ENCODE measurements at regions not wholly inside any gene's neighbourhood (a gene's known extent, or its start where the extent isn't known, plus 50 kb on each side); places are given as distances from the start of the nearest gene placed in this dataset.

GRCh38 chr5:57539281-57539701, 56.7 kb upstream of the ACTBL2 start:
- H3K36me3 ChIP-seq: no peaks in the 10 kb centered on the region

GRCh38 chr5:57538341-57538955, 55.8 kb upstream of the ACTBL2 start:
- Histone ChIP-seq H3K27ac (no peak overlapping the region), H3K9me3 (no peaks in the 10 kb centered on the region), H3K4me1 (no peaks in the 10 kb centered on the region), H3K4me3 (no peak overlapping the region), H3K27me3 (no peaks in the 10 kb centered on the region), H3K36me3 (no peaks in the 10 kb centered on the region)
- DNase-seq (ENCODE audit: low spot score): no peak
- TF ChIP-seq CTCF (IDR thresholded peaks at IDR 0.05): no peak

More at GRCh38 chr5:57539281-57539701, 56.7 kb upstream of the ACTBL2 start:
- DNase-seq (ENCODE audit: low spot score): no peak
- H3K27me3 ChIP-seq: no peaks in the 10 kb centered on the region
- H3K27ac ChIP-seq: no peak overlapping the region
- TF ChIP-seq CTCF (IDR thresholded peaks at IDR 0.05): no peak
- H3K4me3 ChIP-seq: no peak overlapping the region
- H3K4me1 ChIP-seq: no peaks in the 10 kb centered on the region
- H3K9me3 ChIP-seq: no peaks in the 10 kb centered on the region

- H3K4me3 ChIP-seq: no peak overlapping the region
- H3K36me3 ChIP-seq: no peaks in the 10 kb centered on the region
- TF ChIP-seq CTCF (IDR thresholded peaks at IDR 0.05): no peak
- H3K9me3 ChIP-seq: no peaks in the 10 kb centered on the region
- no peak for DNase-seq (ENCODE audit: low spot score)
- no peak overlapping the region for H3K27ac ChIP-seq
- no peaks in the 10 kb centered on the region for H3K27me3 ChIP-seq
- no peaks in the 10 kb centered on the region for H3K4me1 ChIP-seq
Measured at GRCh38 chr5:57537811-57538210, 55.2 kb upstream of the ACTBL2 start.

DNA sequence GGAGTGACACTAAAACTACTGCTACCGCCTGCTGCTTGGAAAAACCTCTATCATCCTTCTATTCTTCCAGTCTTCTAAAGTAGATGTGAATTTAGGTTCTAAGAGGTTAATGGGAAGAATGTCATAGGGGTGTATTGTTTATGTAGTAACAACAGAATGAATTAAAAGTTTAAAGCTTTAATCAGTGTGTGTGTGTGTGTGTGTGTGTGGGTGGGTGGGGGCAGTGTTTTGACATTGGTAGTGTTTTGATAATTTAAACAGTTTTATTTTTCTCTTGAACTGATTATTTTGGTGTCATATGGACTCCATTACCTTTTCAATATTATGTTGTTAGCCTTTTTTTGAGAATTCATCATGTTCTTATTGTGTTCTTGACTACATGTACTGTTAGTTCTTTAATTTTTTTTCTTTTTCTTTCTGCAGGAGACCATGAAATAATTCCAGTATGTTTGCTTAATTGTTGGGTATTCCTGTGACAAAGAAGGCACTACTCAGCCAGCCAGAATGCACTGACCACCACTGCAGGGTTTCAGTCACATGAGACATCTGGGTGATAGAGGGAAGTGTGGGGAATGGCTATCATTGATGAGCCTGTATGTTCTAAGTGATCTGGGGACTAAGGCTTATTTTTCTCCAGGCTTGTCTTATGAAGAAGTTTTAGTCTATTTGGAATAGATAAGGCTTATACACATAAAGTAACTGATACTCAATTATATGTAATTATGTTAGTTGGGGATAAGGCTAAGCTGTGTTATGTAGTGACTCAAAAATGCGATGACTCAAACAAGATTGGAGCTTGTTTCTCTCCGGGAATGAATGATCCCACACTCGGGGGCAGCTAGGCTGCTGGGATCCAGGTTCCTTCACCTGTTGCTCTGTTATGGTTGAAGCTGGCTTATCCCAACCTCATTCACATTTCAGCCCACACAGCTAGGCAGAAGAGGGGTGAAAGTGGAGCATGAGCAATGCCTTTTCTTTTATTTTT, 50.2 kb upstream of the ACTBL2 start:
- Histone ChIP-seq H3K4me1 (no peaks in the 10 kb centered on the region), H3K36me3 (no peaks in the 10 kb centered on the region), H3K9me3 (no peaks in the 10 kb centered on the region), H3K27ac (no peak overlapping the region), H3K4me3 (no peak overlapping the region), H3K27me3 (no peaks in the 10 kb centered on the region)
- DNase-seq (ENCODE audit: low spot score): no peak
- no peak for TF ChIP-seq CTCF (IDR thresholded peaks at IDR 0.05)
